ENCODE measurements at regions not wholly inside any gene's neighbourhood (a gene's known extent, or its start where the extent isn't known, plus 50 kb on each side); places are given as distances from the start of the nearest gene placed in this dataset.
"Not testable (repeated sequence)": the region's sequence is repeated elsewhere in the genome, so short reads cannot be mapped to it uniquely, and the experiment has no call there.

- no peak for TF ChIP-seq CTCF (conservative IDR thresholded peaks at IDR 0.05; ENCODE audit: low read depth, low read length)
Measured at GRCh38 chr3:64438812-64439211, 213.5 kb upstream of the PRICKLE2 start.

GRCh38 chr3:64438066-64438465, 212.8 kb upstream of the PRICKLE2 start:
- H3K4me3 ChIP-seq (ENCODE audit: low read depth, low read length): no peak overlapping the region
- no peak for TF ChIP-seq CTCF (conservative IDR thresholded peaks at IDR 0.05; ENCODE audit: low read depth, low read length)
- no peak for DNase-seq (ENCODE audit: low read depth)

More at GRCh38 chr3:64438812-64439211, 213.5 kb upstream of the PRICKLE2 start:
- no peak for DNase-seq (ENCODE audit: low read depth)
- H3K4me3 ChIP-seq (ENCODE audit: low read depth, low read length): no peak overlapping the region

GRCh38 chr3:64437131-64437530, 211.9 kb upstream of the PRICKLE2 start:
- DNase-seq (ENCODE audit: low read depth): peak; percentile 84
- TF ChIP-seq CTCF (conservative IDR thresholded peaks at IDR 0.05; ENCODE audit: low read depth, low read length): no peak

GRCh38 chr3:64435023-64435422, 209.8 kb upstream of the PRICKLE2 start:
- not testable (repeated sequence) for DNase-seq (ENCODE audit: low read depth); H3K4me3 ChIP-seq (ENCODE audit: low read depth, low read length)

More at GRCh38 chr3:64437131-64437530, 211.9 kb upstream of the PRICKLE2 start:
- no peak overlapping the region for H3K4me3 ChIP-seq (ENCODE audit: low read depth, low read length)

- H3K4me3 ChIP-seq (ENCODE audit: low read depth, low read length): no peak overlapping the region
- no peak for DNase-seq (ENCODE audit: low read depth)
- no peak for TF ChIP-seq CTCF (conservative IDR thresholded peaks at IDR 0.05; ENCODE audit: low read depth, low read length)
Measured at GRCh38 chr3:64432870-64433269, 207.6 kb upstream of the PRICKLE2 start.

GRCh38 chr3:64431526-64432091, 206.3 kb upstream of the PRICKLE2 start:
- no peak overlapping the region for H3K4me3 ChIP-seq (ENCODE audit: low read depth, low read length)
- TF ChIP-seq CTCF (conservative IDR thresholded peaks at IDR 0.05; ENCODE audit: low read depth, low read length): no peak
- DNase-seq (ENCODE audit: low read depth): no peak

GRCh38 chr3:64427671-64428070, 202.4 kb upstream of the PRICKLE2 start:
- no peak for TF ChIP-seq CTCF (conservative IDR thresholded peaks at IDR 0.05; ENCODE audit: low read depth, low read length)
- H3K4me3 ChIP-seq (ENCODE audit: low read depth, low read length): no peak overlapping the region
- no peak for DNase-seq (ENCODE audit: low read depth)

Data from epithelial cell of proximal tubule (primary cell).